ENCODE measurements at regions not wholly inside any gene's neighbourhood (a gene's known extent, or its start where the extent isn't known, plus 50 kb on each side); places are given as distances from the start of the nearest gene placed in this dataset.
"Not testable (repeated sequence)": the region's sequence is repeated elsewhere in the genome, so short reads cannot be mapped to it uniquely, and the experiment has no call there.

GRCh38 chr3:118075873-118076272 lies 958.8 kb downstream of the IGSF11 start:
- in situ Hi-C loops (cut with MboI; ENCODE audit: low sequenced_read_pairs), result no loop called here

- in situ Hi-C loops (cut with MboI; ENCODE audit: low sequenced_read_pairs), result no loop called here
Measured at GRCh38 chr3:118077332-118077731, 957.3 kb downstream of the IGSF11 start.

- in situ Hi-C loops (cut with MboI; ENCODE audit: low sequenced_read_pairs), result no loop called here
Measured at GRCh38 chr3:118080889-118081288, 953.8 kb downstream of the IGSF11 start.

- in situ Hi-C loops (cut with MboI; ENCODE audit: low sequenced_read_pairs), result no loop called here
Measured at GRCh38 chr3:118088696-118089095, 946.0 kb downstream of the IGSF11 start.

GRCh38 chr3:118089563-118089962 lies 945.1 kb downstream of the IGSF11 start:
- in situ Hi-C loops (cut with MboI; ENCODE audit: low sequenced_read_pairs), result no loop called here

GRCh38 chr3:118097226-118097625 lies 937.4 kb downstream of the IGSF11 start:
- in situ Hi-C loops (cut with MboI; ENCODE audit: low sequenced_read_pairs), result no loop called here

GRCh38 chr3:118097660-118098059 lies 937.0 kb downstream of the IGSF11 start:
- in situ Hi-C loops (cut with MboI; ENCODE audit: low sequenced_read_pairs), result no loop called here

- in situ Hi-C loops (cut with MboI; ENCODE audit: low sequenced_read_pairs), result no loop called here
Measured at GRCh38 chr3:118098827-118099226, 935.8 kb downstream of the IGSF11 start.

GRCh38 chr3:118101891-118102290 lies 932.8 kb downstream of the IGSF11 start:
- in situ Hi-C loops (cut with MboI; ENCODE audit: low sequenced_read_pairs), result no loop called here

- in situ Hi-C loops (cut with MboI; ENCODE audit: low sequenced_read_pairs), result no loop called here
Measured at GRCh38 chr3:118102737-118103136, 931.9 kb downstream of the IGSF11 start.

- in situ Hi-C loops (cut with MboI; ENCODE audit: low sequenced_read_pairs), result no loop called here
Measured at GRCh38 chr3:118108201-118108600, 926.4 kb downstream of the IGSF11 start.

- in situ Hi-C loops (cut with MboI; ENCODE audit: low sequenced_read_pairs), result no loop called here
Measured at GRCh38 chr3:118108769-118109168, 925.9 kb downstream of the IGSF11 start.

- in situ Hi-C loops (cut with MboI; ENCODE audit: low sequenced_read_pairs), result no loop called here
Measured at GRCh38 chr3:118110211-118110610, 924.4 kb downstream of the IGSF11 start.

- in situ Hi-C loops (cut with MboI; ENCODE audit: low sequenced_read_pairs), result no loop called here
Measured at GRCh38 chr3:118116991-118117390, 917.7 kb downstream of the IGSF11 start.

GRCh38 chr3:118126751-118127150 lies 907.9 kb downstream of the IGSF11 start:
- in situ Hi-C loops (cut with MboI; ENCODE audit: low sequenced_read_pairs), result no loop called here

GRCh38 chr3:118127992-118128391 lies 906.7 kb downstream of the IGSF11 start:
- in situ Hi-C loops (cut with MboI; ENCODE audit: low sequenced_read_pairs), result no loop called here

GRCh38 chr3:118128886-118129285 lies 905.8 kb downstream of the IGSF11 start:
- in situ Hi-C loops (cut with MboI; ENCODE audit: low sequenced_read_pairs), result no loop called here

GRCh38 chr3:118137778-118138177 lies 896.9 kb downstream of the IGSF11 start:
- in situ Hi-C loops (cut with MboI; ENCODE audit: low sequenced_read_pairs), result no loop called here

- in situ Hi-C loops (cut with MboI; ENCODE audit: low sequenced_read_pairs), result no loop called here
Measured at GRCh38 chr3:118144919-118145318, 889.7 kb downstream of the IGSF11 start.

- in situ Hi-C loops (cut with MboI; ENCODE audit: low sequenced_read_pairs), result no loop called here
Measured at GRCh38 chr3:118146658-118147375, 887.8 kb downstream of the IGSF11 start.

GRCh38 chr3:118151164-118151563 lies 883.5 kb downstream of the IGSF11 start:
- in situ Hi-C loops (cut with MboI; ENCODE audit: low sequenced_read_pairs), result no loop called here

GRCh38 chr3:118162627-118163588 lies 871.7 kb downstream of the IGSF11 start:
- in situ Hi-C loops (cut with MboI; ENCODE audit: low sequenced_read_pairs), result not testable (repeated sequence)

Data from HL-60/S4 treated with phorbol 12-myristate 13-acetate at 8.2 ng/mL for 4 days and 3 days (cell line).